WTC11 (cell line): ENCODE measurements at regions not wholly inside any gene's neighbourhood (a gene's known extent, or its start where the extent isn't known, plus 50 kb on each side); places are given as distances from the start of the nearest gene placed in this dataset.

ENCODE experiments used
- ATAC-seq: fragments of 200-7000 bp; cut with Tn5 transposase; 2 replicates; pipeline ENCODE4 v1.10.0; 2021; ENCODE audit warnings: mild to moderate bottlenecking, moderate library complexity
- CTCF ChIA-PET: fragments of 300-600 bp; sonication (Branson Sonifier 250); formaldehyde crosslinking; loops from one replicate; lab custom pipeline; 2021; ENCODE audit warnings: antibody characterized with exemption; lab: Charles Lee
- POLR2A ChIA-PET: fragments of 350-600 bp; sonication (Branson Sonifier 250); formaldehyde crosslinking; loops from one replicate; lab custom pipeline; 2021; ENCODE audit warnings: antibody characterized with exemption; lab: Charles Lee
- DNase-seq: peaks from one replicate; pipeline ENCODE4 v3.0.0; 2021; ENCODE audit warnings: low spot score
- H3K27ac Mint-ChIP-seq: 2 replicates; pipeline ENCODE4 v1.8.0; 2021; ENCODE audit warnings: mixed read lengths
- H3K27me3 Mint-ChIP-seq: 2 replicates; pipeline ENCODE4 v1.8.0; 2021; ENCODE audit warnings: low read depth, mild to moderate bottlenecking, moderate library complexity, mixed read lengths
- H3K36me3 Mint-ChIP-seq: 2 replicates; pipeline ENCODE4 v1.8.0; 2021; ENCODE audit warnings: mixed read lengths
- H3K4me1 Mint-ChIP-seq: 2 replicates; pipeline ENCODE4 v1.8.0; 2022; ENCODE audit warnings: mixed read lengths
- H3K4me3 Mint-ChIP-seq: 2 replicates; pipeline ENCODE4 v1.8.0; 2021; ENCODE audit warnings: mild to moderate bottlenecking, moderate library complexity, mixed read lengths
- H3K9me3 Mint-ChIP-seq: 2 replicates; pipeline ENCODE4 v1.8.0; 2021; ENCODE audit warnings: mixed read lengths
- ATF6 ChIP-seq: sonication (generic); formaldehyde crosslinking; IDR thresholded peaks from 2 replicates; pipeline ENCODE4 v1.8.1; 2023; ENCODE audit warnings: mild to moderate bottlenecking, missing genetic modification reagents
- CREM ChIP-seq: sonication (generic); formaldehyde crosslinking; IDR thresholded peaks from 2 replicates; pipeline ENCODE4 v1.8.1; 2022; ENCODE audit warnings: mild to moderate bottlenecking, missing genetic modification reagents, moderate library complexity
- FOXJ3 ChIP-seq: sonication (generic); formaldehyde crosslinking; IDR thresholded peaks from 2 replicates; pipeline ENCODE4 v1.9.0; 2021; ENCODE audit warnings: missing genetic modification reagents, mild to moderate bottlenecking, borderline replicate concordance
- FOXK1 ChIP-seq: sonication (generic); formaldehyde crosslinking; IDR thresholded peaks from 2 replicates; pipeline ENCODE4 v1.8.0; 2022; ENCODE audit warnings: mild to moderate bottlenecking, moderate library complexity, missing genetic modification reagents
- IRF1 ChIP-seq: sonication (generic); formaldehyde crosslinking; IDR thresholded peaks from 2 replicates; pipeline ENCODE4 v1.8.0; 2023; ENCODE audit warnings: missing genetic modification reagents
- MXD4 ChIP-seq: fragments of 250-450 bp; sonication (Bioruptor Pico); IDR thresholded peaks from 2 replicates; pipeline ENCODE4 v1.8.0; 2021; ENCODE audit warnings: mild to moderate bottlenecking, moderate library complexity, borderline replicate concordance
- MYBL2 ChIP-seq: sonication (generic); formaldehyde crosslinking; IDR thresholded peaks from 2 replicates; pipeline ENCODE4 v1.8.1; 2023; ENCODE audit warnings: mild to moderate bottlenecking, moderate library complexity, missing genetic modification reagents
- NFE2L1 ChIP-seq: sonication (generic); formaldehyde crosslinking; IDR thresholded peaks from 2 replicates; pipeline ENCODE4 v1.8.1; 2023; ENCODE audit warnings: missing genetic modification reagents
- NR1H2 ChIP-seq: sonication (generic); formaldehyde crosslinking; IDR thresholded peaks from 2 replicates; pipeline ENCODE4 v1.9.0; 2021; ENCODE audit warnings: mild to moderate bottlenecking, moderate library complexity, missing genetic modification reagents
- RORB ChIP-seq: fragments of 250-450 bp; sonication (Bioruptor Pico); IDR thresholded peaks from 2 replicates; pipeline ENCODE4 v1.9.0; 2021; ENCODE audit warnings: mild to moderate bottlenecking
- STAT6 ChIP-seq: sonication (generic); formaldehyde crosslinking; conservative IDR thresholded peaks from 2 replicates; pipeline ENCODE4 v1.8.1; 2023; ENCODE audit warnings: mild to moderate bottlenecking, low read depth, missing genetic modification reagents, moderate library complexity
- TEAD4 ChIP-seq: sonication (generic); formaldehyde crosslinking; IDR thresholded peaks from 2 replicates; pipeline ENCODE4 v1.8.0; 2022; ENCODE audit warnings: mild to moderate bottlenecking, missing genetic modification reagents
- ZBTB21 ChIP-seq: sonication (generic); formaldehyde crosslinking; IDR thresholded peaks from 2 replicates; pipeline ENCODE4 v1.8.1; 2023; ENCODE audit warnings: mild to moderate bottlenecking, missing genetic modification reagents, borderline replicate concordance
- ZNF138 ChIP-seq: sonication (generic); formaldehyde crosslinking; conservative IDR thresholded peaks from 2 replicates; pipeline ENCODE4 v1.8.1; 2022; ENCODE audit warnings: mild to moderate bottlenecking, moderate library complexity, missing genetic modification reagents
- ZNF416 ChIP-seq: fragments of 250-450 bp; sonication (Bioruptor Pico); IDR thresholded peaks from 2 replicates; pipeline ENCODE4 v1.9.0; 2021; ENCODE audit warnings: mild to moderate bottlenecking, inconsistent platforms
- TF ChIP-seq, protein P1 (sequence below): sonication (generic); formaldehyde crosslinking; IDR thresholded peaks from 2 replicates; pipeline ENCODE4 v1.8.0; 2023; ENCODE audit warnings: missing genetic modification reagents, mild to moderate bottlenecking, borderline replicate concordance
- TF ChIP-seq, protein P2 (sequence below): sonication (generic); formaldehyde crosslinking; IDR thresholded peaks from 2 replicates; pipeline ENCODE4 v1.8.1; 2022; ENCODE audit warnings: missing genetic modification reagents, borderline replicate concordance
- TF ChIP-seq, protein P3 (sequence below): sonication (generic); formaldehyde crosslinking; IDR thresholded peaks from 2 replicates; pipeline ENCODE4 v1.8.1; 2022; ENCODE audit warnings: low read depth, mild to moderate bottlenecking, moderate library complexity, missing genetic modification reagents, borderline replicate concordance

GRCh38 chr5:89988998-89989655, 420.4 kb downstream of the CETN3 start:
- TF ChIP-seq, protein P1, sequence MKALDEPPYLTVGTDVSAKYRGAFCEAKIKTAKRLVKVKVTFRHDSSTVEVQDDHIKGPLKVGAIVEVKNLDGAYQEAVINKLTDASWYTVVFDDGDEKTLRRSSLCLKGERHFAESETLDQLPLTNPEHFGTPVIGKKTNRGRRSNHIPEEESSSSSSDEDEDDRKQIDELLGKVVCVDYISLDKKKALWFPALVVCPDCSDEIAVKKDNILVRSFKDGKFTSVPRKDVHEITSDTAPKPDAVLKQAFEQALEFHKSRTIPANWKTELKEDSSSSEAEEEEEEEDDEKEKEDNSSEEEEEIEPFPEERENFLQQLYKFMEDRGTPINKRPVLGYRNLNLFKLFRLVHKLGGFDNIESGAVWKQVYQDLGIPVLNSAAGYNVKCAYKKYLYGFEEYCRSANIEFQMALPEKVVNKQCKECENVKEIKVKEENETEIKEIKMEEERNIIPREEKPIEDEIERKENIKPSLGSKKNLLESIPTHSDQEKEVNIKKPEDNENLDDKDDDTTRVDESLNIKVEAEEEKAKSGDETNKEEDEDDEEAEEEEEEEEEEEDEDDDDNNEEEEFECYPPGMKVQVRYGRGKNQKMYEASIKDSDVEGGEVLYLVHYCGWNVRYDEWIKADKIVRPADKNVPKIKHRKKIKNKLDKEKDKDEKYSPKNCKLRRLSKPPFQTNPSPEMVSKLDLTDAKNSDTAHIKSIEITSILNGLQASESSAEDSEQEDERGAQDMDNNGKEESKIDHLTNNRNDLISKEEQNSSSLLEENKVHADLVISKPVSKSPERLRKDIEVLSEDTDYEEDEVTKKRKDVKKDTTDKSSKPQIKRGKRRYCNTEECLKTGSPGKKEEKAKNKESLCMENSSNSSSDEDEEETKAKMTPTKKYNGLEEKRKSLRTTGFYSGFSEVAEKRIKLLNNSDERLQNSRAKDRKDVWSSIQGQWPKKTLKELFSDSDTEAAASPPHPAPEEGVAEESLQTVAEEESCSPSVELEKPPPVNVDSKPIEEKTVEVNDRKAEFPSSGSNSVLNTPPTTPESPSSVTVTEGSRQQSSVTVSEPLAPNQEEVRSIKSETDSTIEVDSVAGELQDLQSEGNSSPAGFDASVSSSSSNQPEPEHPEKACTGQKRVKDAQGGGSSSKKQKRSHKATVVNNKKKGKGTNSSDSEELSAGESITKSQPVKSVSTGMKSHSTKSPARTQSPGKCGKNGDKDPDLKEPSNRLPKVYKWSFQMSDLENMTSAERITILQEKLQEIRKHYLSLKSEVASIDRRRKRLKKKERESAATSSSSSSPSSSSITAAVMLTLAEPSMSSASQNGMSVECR (CRISPR knock-in tag), result no peak
- TF ChIP-seq FOXJ3 (CRISPR knock-in tag) (no peak), TEAD4 (no peak), MYBL2 (CRISPR knock-in tag) (no peak), ZBTB21 (CRISPR knock-in tag) (no peak), NR1H2 (CRISPR knock-in tag) (no peak), RORB (CRISPR knock-in tag) (no peak), NFE2L1 (CRISPR knock-in tag) (no peak), STAT6 (CRISPR knock-in tag) (no peak), ATF6 (no peak), ZNF416 (CRISPR knock-in tag) (no peak), CREM (no peak), FOXK1 (CRISPR knock-in tag) (no peak), ZNF138 (CRISPR knock-in tag) (no peak), MXD4 (no peak), IRF1 (CRISPR knock-in tag) (no peak)
- TF ChIP-seq, protein P2, sequence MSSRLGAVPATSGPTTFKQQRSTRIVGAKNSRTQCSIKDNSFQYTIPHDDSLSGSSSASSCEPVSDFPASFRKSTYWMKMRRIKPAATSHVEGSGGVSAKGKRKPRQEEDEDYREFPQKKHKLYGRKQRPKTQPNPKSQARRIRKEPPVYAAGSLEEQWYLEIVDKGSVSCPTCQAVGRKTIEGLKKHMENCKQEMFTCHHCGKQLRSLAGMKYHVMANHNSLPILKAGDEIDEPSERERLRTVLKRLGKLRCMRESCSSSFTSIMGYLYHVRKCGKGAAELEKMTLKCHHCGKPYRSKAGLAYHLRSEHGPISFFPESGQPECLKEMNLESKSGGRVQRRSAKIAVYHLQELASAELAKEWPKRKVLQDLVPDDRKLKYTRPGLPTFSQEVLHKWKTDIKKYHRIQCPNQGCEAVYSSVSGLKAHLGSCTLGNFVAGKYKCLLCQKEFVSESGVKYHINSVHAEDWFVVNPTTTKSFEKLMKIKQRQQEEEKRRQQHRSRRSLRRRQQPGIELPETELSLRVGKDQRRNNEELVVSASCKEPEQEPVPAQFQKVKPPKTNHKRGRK (CRISPR knock-in tag), result no peak
- TF ChIP-seq, protein P3, sequence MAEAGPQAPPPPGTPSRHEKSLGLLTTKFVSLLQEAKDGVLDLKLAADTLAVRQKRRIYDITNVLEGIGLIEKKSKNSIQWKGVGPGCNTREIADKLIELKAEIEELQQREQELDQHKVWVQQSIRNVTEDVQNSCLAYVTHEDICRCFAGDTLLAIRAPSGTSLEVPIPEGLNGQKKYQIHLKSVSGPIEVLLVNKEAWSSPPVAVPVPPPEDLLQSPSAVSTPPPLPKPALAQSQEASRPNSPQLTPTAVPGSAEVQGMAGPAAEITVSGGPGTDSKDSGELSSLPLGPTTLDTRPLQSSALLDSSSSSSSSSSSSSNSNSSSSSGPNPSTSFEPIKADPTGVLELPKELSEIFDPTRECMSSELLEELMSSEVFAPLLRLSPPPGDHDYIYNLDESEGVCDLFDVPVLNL (CRISPR knock-in tag), result no peak
- H3K9me3 Mint-ChIP-seq, result peaks cover 5% of the 10 kb centered on the region
- peaks cover 4% of the 10 kb centered on the region; the same call in 1 of the 2 replicates for H3K36me3 Mint-ChIP-seq
- DNase-seq (no peak), ATAC-seq (peak; percentile 38)
- ChIA-PET POLR2A (no interaction called here), CTCF (no interaction called here)
- peaks cover 25% of the 10 kb centered on the region for H3K4me1 Mint-ChIP-seq
- no peak overlapping the region for H3K4me3 Mint-ChIP-seq
- H3K27ac Mint-ChIP-seq, result peak overlapping the region; percentile 27; the same call in 1 of the 2 replicates
- no peaks in the 10 kb centered on the region for H3K27me3 Mint-ChIP-seq
